ENCODE measurements at regions not wholly inside any gene's neighbourhood (a gene's known extent, or its start where the extent isn't known, plus 50 kb on each side); places are given as distances from the start of the nearest gene placed in this dataset.

GRCh38 chr7:27397503-27397902 is 154.9 kb downstream of the EVX1 start:
- TF ChIP-seq FOXM1 (IDR thresholded peaks at IDR 0.05; ENCODE audit: borderline replicate concordance, low read depth) (no peak), REST (IDR thresholded peaks at IDR 0.05; ENCODE audit: low read depth) (no peak), CREB1 (IDR thresholded peaks at IDR 0.05; ENCODE audit: low read depth) (no peak), CEBPB (IDR thresholded peaks at IDR 0.05) (no peak), TAF1 (IDR thresholded peaks at IDR 0.05; ENCODE audit: low read depth) (no peak), ZBTB7A (IDR thresholded peaks at IDR 0.05; ENCODE audit: low read depth) (no peak), USF1 (IDR thresholded peaks at IDR 0.05) (no peak), YY1 (IDR thresholded peaks at IDR 0.05; ENCODE audit: low read depth) (no peak), NFIC (IDR thresholded peaks at IDR 0.05) (no peak), TEAD4 (IDR thresholded peaks at IDR 0.05) (no peak), EGR1 (IDR thresholded peaks at IDR 0.05) (no peak), RAD21 (IDR thresholded peaks at IDR 0.05; ENCODE audit: low read depth) (no peak), EP300 (IDR thresholded peaks at IDR 0.05; ENCODE audit: borderline replicate concordance) (no peak), TCF12 (IDR thresholded peaks at IDR 0.05; ENCODE audit: low read depth) (no peak), MAX (IDR thresholded peaks at IDR 0.05) (no peak)

GRCh38 chr7:27398851-27399250 is 156.2 kb downstream of the EVX1 start:
- no peak for TF ChIP-seq TAF1 (IDR thresholded peaks at IDR 0.05; ENCODE audit: low read depth)
- TF ChIP-seq FOXM1 (IDR thresholded peaks at IDR 0.05; ENCODE audit: borderline replicate concordance, low read depth), result no peak
- no peak for TF ChIP-seq ZBTB7A (IDR thresholded peaks at IDR 0.05; ENCODE audit: low read depth)
- TF ChIP-seq NFIC (IDR thresholded peaks at IDR 0.05), result no peak
- TF ChIP-seq USF1 (IDR thresholded peaks at IDR 0.05), result no peak
- no peak for TF ChIP-seq CEBPB (IDR thresholded peaks at IDR 0.05)
- no peak for TF ChIP-seq REST (IDR thresholded peaks at IDR 0.05; ENCODE audit: low read depth)
- no peak for TF ChIP-seq YY1 (IDR thresholded peaks at IDR 0.05; ENCODE audit: low read depth)
- no peak for TF ChIP-seq EP300 (IDR thresholded peaks at IDR 0.05; ENCODE audit: borderline replicate concordance)
- TF ChIP-seq CREB1 (IDR thresholded peaks at IDR 0.05; ENCODE audit: low read depth), result no peak
- no peak for TF ChIP-seq TCF12 (IDR thresholded peaks at IDR 0.05; ENCODE audit: low read depth)
- no peak for TF ChIP-seq MAX (IDR thresholded peaks at IDR 0.05)
- TF ChIP-seq TEAD4 (IDR thresholded peaks at IDR 0.05), result no peak
- TF ChIP-seq EGR1 (IDR thresholded peaks at IDR 0.05), result no peak
- TF ChIP-seq RAD21 (IDR thresholded peaks at IDR 0.05; ENCODE audit: low read depth), result no peak

DNA sequence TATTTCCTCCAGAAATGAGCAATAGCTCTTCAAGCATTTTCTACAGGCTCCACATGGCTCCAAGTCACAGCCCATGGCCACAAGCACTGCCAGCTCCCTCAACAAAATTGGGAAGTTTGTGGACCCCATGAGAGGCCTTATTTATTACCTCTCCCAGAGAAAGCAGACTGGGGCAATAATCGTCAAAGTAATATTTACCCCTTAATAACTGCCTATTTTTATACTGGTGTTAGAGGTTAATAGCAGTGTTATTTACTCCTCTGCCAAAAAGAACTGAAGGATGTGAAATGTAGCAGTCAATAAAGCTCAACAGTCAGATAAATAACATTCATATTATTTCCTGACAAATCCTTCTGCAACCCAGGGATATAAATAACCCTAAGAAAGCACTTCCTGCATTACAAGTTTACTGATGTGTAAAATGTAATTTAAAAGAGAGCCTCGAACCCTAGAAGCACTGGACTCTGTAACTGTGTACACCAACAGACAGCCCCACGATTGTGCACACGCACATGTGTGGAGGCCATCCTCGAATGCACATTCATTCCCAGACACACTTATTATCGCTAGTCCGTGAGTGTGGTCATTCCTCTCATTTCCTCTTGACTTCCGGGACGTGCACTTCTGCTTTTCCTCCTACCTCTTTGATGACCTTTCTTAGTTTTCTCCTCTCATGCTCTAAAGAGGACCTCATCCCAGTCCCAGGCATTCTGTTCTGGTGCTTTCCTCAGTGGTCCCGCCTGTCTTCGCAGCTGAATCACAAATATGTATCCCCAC is 157.4 kb downstream of the EVX1 start:
- TF ChIP-seq EP300 (IDR thresholded peaks at IDR 0.05; ENCODE audit: borderline replicate concordance) (no peak), REST (IDR thresholded peaks at IDR 0.05; ENCODE audit: low read depth) (no peak), TCF12 (IDR thresholded peaks at IDR 0.05; ENCODE audit: low read depth) (no peak), EGR1 (IDR thresholded peaks at IDR 0.05) (no peak), CEBPB (IDR thresholded peaks at IDR 0.05) (no peak), YY1 (IDR thresholded peaks at IDR 0.05; ENCODE audit: low read depth) (no peak), MAX (IDR thresholded peaks at IDR 0.05) (no peak), RAD21 (IDR thresholded peaks at IDR 0.05; ENCODE audit: low read depth) (no peak), USF1 (IDR thresholded peaks at IDR 0.05) (no peak), TAF1 (IDR thresholded peaks at IDR 0.05; ENCODE audit: low read depth) (no peak), NFIC (IDR thresholded peaks at IDR 0.05) (no peak), CREB1 (IDR thresholded peaks at IDR 0.05; ENCODE audit: low read depth) (no peak), TEAD4 (IDR thresholded peaks at IDR 0.05) (no peak), ZBTB7A (IDR thresholded peaks at IDR 0.05; ENCODE audit: low read depth) (no peak)
